ENCODE measurements at regions not wholly inside any gene's neighbourhood (a gene's known extent, or its start where the extent isn't known, plus 50 kb on each side); places are given as distances from the start of the nearest gene placed in this dataset.

GRCh38 chr21:20811702-20812101 is 186.5 kb upstream of the NCAM2 start:
- H2AFZ ChIP-seq, result no peak overlapping the region
- H3K79me2 ChIP-seq (ENCODE audit: insufficient read depth), result no peaks in the 10 kb centered on the region
- no peaks in the 10 kb centered on the region for H3K9me2 ChIP-seq (ENCODE audit: insufficient read depth)
- no peak overlapping the region for H3K4me2 ChIP-seq (ENCODE audit: unreplicated experiment)
- no peaks in the 10 kb centered on the region for H4K20me1 ChIP-seq (ENCODE audit: insufficient read depth)
- no peak for DNase-seq
- H3K27ac ChIP-seq, result no peak overlapping the region
- no peaks in the 10 kb centered on the region for H3F3A ChIP-seq (ENCODE audit: insufficient read depth)
- TF ChIP-seq EZH2phosphoT487 (IDR thresholded peaks at IDR 0.05; ENCODE audit: insufficient read depth, low read depth), result no peak
- H3K9me3 ChIP-seq (ENCODE audit: low read depth), result no peaks in the 10 kb centered on the region
- 32 to 36% methylated on average over 6 of the region's 6 CpGs for WGBS, 2 experiments (ENCODE audit: low coverage in 1 of 2, low lambda C conversion rate in 2 of 2, missing lambda C conversion rate in 2 of 2)
- no peaks in the 10 kb centered on the region for H3K27me3 ChIP-seq (replicated peaks; ENCODE audit: insufficient read depth)
- H3K4me1 ChIP-seq (ENCODE audit: insufficient read depth), result no peaks in the 10 kb centered on the region
- in situ Hi-C loops (cut with MboI), result no loop called here
- no peak overlapping the region for H3K9ac ChIP-seq
- H3K36me3 ChIP-seq (ENCODE audit: low read depth), result no peaks in the 10 kb centered on the region
- H3K4me3 ChIP-seq, result no peak overlapping the region

DNA sequence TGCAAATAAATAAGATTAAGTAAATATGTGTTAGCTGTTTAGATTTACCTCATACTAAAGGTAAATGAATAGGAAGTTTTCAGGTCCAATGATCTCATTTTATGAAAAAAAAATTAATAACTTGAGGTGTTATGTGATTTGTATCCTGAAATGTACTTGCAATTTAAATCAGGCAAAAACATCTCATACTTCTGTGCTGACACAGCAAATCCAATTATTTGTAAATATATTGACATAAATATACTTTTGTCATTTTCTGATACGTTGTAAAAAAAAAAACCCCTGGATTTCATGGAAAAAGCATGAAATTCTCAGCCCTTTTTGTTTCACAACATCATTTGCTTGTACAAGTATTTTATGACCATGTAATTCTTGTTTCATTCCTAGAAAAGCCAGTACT is 184.1 kb upstream of the NCAM2 start:
- Histone ChIP-seq H3K4me1 (ENCODE audit: insufficient read depth) (no peaks in the 10 kb centered on the region), H3K27me3 (replicated peaks; ENCODE audit: insufficient read depth) (no peaks in the 10 kb centered on the region), H4K20me1 (ENCODE audit: insufficient read depth) (no peaks in the 10 kb centered on the region), H3K9me2 (ENCODE audit: insufficient read depth) (no peaks in the 10 kb centered on the region), H3K4me3 (no peak overlapping the region), H2AFZ (no peak overlapping the region), H3K79me2 (ENCODE audit: insufficient read depth) (no peaks in the 10 kb centered on the region), H3K9ac (no peak overlapping the region), H3K36me3 (ENCODE audit: low read depth) (no peaks in the 10 kb centered on the region), H3F3A (ENCODE audit: insufficient read depth) (no peaks in the 10 kb centered on the region), H3K4me2 (ENCODE audit: unreplicated experiment) (no peak overlapping the region), H3K27ac (no peak overlapping the region), H3K9me3 (ENCODE audit: low read depth) (no peaks in the 10 kb centered on the region)
- TF ChIP-seq EZH2 (IDR thresholded peaks at IDR 0.05; ENCODE audit: insufficient read depth, poor library complexity, severe bottlenecking) (no peak), EZH2phosphoT487 (IDR thresholded peaks at IDR 0.05; ENCODE audit: insufficient read depth, low read depth) (no peak)
- DNase-seq, result no peak
- in situ Hi-C loops (cut with MboI), result no loop called here
- 21 to 25% methylated on average over 1 of the region's 1 CpG for WGBS, 2 experiments (ENCODE audit: low coverage in 1 of 2, low lambda C conversion rate in 2 of 2, missing lambda C conversion rate in 2 of 2)

DNA sequence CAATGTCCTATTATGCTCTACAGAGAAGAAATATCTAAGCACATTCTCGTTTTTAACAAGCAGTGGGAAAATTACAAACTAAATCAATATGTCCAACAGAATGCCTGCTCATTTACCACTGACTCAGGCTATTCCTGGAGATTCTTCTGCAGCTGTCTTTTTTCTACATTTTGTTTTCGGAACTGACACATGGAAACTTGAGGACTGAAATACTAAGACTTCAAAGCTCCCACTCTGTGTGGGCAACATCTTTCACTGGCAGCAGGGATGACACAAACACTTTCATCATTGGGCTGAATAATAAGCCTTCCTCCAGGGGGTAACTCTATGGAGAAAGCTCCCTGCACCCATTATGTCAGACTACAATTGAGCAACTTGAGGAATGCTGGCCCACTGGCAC is 175.5 kb upstream of the NCAM2 start:
- 1 to 3% methylated on average over 2 of the region's 2 CpGs for WGBS, 2 experiments (ENCODE audit: low coverage in 1 of 2, low lambda C conversion rate in 2 of 2, missing lambda C conversion rate in 2 of 2)
- no peak for DNase-seq
- Histone ChIP-seq H3K36me3 (ENCODE audit: low read depth) (no peaks in the 10 kb centered on the region), H3K4me2 (ENCODE audit: unreplicated experiment) (no peak overlapping the region), H3K79me2 (ENCODE audit: insufficient read depth) (no peaks in the 10 kb centered on the region), H3K27ac (no peak overlapping the region), H3K9me3 (ENCODE audit: low read depth) (peaks cover 4% of the 10 kb centered on the region), H3F3A (ENCODE audit: insufficient read depth) (no peaks in the 10 kb centered on the region), H3K4me1 (ENCODE audit: insufficient read depth) (no peaks in the 10 kb centered on the region), H3K9ac (no peak overlapping the region), H2AFZ (no peak overlapping the region), H3K4me3 (no peak overlapping the region), H4K20me1 (ENCODE audit: insufficient read depth) (no peaks in the 10 kb centered on the region), H3K9me2 (ENCODE audit: insufficient read depth) (no peaks in the 10 kb centered on the region), H3K27me3 (replicated peaks; ENCODE audit: insufficient read depth) (no peaks in the 10 kb centered on the region)
- in situ Hi-C loops (cut with MboI), result no loop called here
- no peak for TF ChIP-seq EZH2phosphoT487 (IDR thresholded peaks at IDR 0.05; ENCODE audit: insufficient read depth, low read depth)
- TF ChIP-seq EZH2 (IDR thresholded peaks at IDR 0.05; ENCODE audit: insufficient read depth, poor library complexity, severe bottlenecking), result no peak

- TF ChIP-seq EZH2phosphoT487 (IDR thresholded peaks at IDR 0.05; ENCODE audit: insufficient read depth, low read depth) (no peak), EZH2 (IDR thresholded peaks at IDR 0.05; ENCODE audit: insufficient read depth, poor library complexity, severe bottlenecking) (no peak)
Measured at GRCh38 chr21:20852866-20853265, 145.3 kb upstream of the NCAM2 start.

DNA sequence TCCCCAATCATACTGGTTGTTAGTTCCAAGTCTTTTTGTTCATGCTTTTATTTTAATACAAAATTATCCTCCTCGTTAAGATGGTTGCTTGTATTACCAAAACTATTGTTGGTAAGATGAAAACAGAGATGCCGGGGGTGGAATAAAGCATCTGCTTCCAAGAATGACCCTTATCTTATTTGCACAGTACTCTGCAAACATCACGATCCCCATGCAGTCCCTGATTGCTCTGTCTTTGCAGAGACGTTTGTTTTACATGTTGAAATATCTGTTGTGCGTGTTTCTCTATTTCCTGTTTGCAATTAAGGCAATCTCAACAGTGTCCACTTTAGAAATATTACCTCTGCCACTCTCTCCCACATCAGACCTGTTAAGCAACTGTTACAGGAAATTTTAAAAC is 141.3 kb upstream of the NCAM2 start:
- TF ChIP-seq EZH2phosphoT487 (IDR thresholded peaks at IDR 0.05; ENCODE audit: insufficient read depth, low read depth) (no peak), EZH2 (IDR thresholded peaks at IDR 0.05; ENCODE audit: insufficient read depth, poor library complexity, severe bottlenecking) (no peak)
- in situ Hi-C loops (cut with MboI), result no loop called here
- no peaks in the 10 kb centered on the region for H3F3A ChIP-seq (ENCODE audit: insufficient read depth)

More at GRCh38 chr21:20852866-20853265, 145.3 kb upstream of the NCAM2 start:
- Histone ChIP-seq H2AFZ (no peak overlapping the region), H3K27me3 (replicated peaks; ENCODE audit: insufficient read depth) (no peaks in the 10 kb centered on the region), H3K4me2 (ENCODE audit: unreplicated experiment) (no peak overlapping the region), H3K4me3 (no peak overlapping the region), H4K20me1 (ENCODE audit: insufficient read depth) (no peaks in the 10 kb centered on the region), H3K79me2 (ENCODE audit: insufficient read depth) (no peaks in the 10 kb centered on the region), H3K9ac (no peak overlapping the region), H3K9me2 (ENCODE audit: insufficient read depth) (no peaks in the 10 kb centered on the region), H3K36me3 (ENCODE audit: low read depth) (no peaks in the 10 kb centered on the region), H3K4me1 (ENCODE audit: insufficient read depth) (no peaks in the 10 kb centered on the region), H3F3A (ENCODE audit: insufficient read depth) (no peaks in the 10 kb centered on the region), H3K27ac (no peak overlapping the region), H3K9me3 (ENCODE audit: low read depth) (peaks cover 3% of the 10 kb centered on the region)
- in situ Hi-C loops (cut with MboI), result no loop called here
- WGBS, 2 experiments (ENCODE audit: low coverage in 1 of 2, low lambda C conversion rate in 2 of 2, missing lambda C conversion rate in 2 of 2), result 4 to 16% methylated on average over 2 of the region's 2 CpGs
- DNase-seq, result no peak

More for the DNA sequence above, 141.3 kb upstream of the NCAM2 start:
- Histone ChIP-seq H3K4me2 (ENCODE audit: unreplicated experiment) (no peak overlapping the region), H3K9ac (no peak overlapping the region), H4K20me1 (ENCODE audit: insufficient read depth) (no peaks in the 10 kb centered on the region), H3K9me3 (ENCODE audit: low read depth) (no peaks in the 10 kb centered on the region), H2AFZ (no peak overlapping the region), H3K4me1 (ENCODE audit: insufficient read depth) (no peaks in the 10 kb centered on the region), H3K4me3 (no peak overlapping the region), H3K36me3 (ENCODE audit: low read depth) (no peaks in the 10 kb centered on the region), H3K9me2 (ENCODE audit: insufficient read depth) (no peaks in the 10 kb centered on the region), H3K27ac (no peak overlapping the region), H3K27me3 (replicated peaks; ENCODE audit: insufficient read depth) (no peaks in the 10 kb centered on the region), H3K79me2 (ENCODE audit: insufficient read depth) (no peaks in the 10 kb centered on the region)
- DNase-seq, result no peak
- 18 to 20% methylated on average over 5 of the region's 5 CpGs for WGBS, 2 experiments (ENCODE audit: low coverage in 1 of 2, low lambda C conversion rate in 2 of 2, missing lambda C conversion rate in 2 of 2)
